ENCODE measurements at regions not wholly inside any gene's neighbourhood (a gene's known extent, or its start where the extent isn't known, plus 50 kb on each side); places are given as distances from the start of the nearest gene placed in this dataset.

DNA sequence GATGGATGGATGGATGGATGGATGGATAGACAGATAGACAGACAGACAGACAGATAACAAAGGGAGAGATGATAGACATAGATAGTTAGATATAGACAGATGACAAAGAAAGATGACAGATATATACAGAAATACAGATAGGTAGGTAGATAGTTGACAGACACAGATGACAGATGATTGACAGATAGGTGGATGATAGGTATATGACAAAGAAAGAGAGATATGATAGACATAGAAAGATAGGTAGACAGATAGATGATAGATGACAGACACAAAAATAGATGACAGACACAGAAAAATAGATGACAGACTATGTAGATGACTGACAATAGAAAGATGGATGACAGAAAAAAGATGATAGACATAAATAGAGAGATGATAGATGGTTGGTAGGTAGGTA, 200.0 kb upstream of the TAS2R1 start:
- Histone ChIP-seq H3K27me3 (ENCODE audit: insufficient read depth, low read length) (no peaks in the 10 kb centered on the region), H4K20me1 (ENCODE audit: insufficient read depth) (no peaks in the 10 kb centered on the region), H2AFZ (ENCODE audit: low read depth, low read length, poor library complexity, severe bottlenecking) (no peak overlapping the region), H3K4me2 (ENCODE audit: low read length) (no peak overlapping the region), H3K4me3 (replicated peaks in 1 of 2; ENCODE audit: low read depth in 1 of 2, low read length in 2 of 2) (no peak overlapping the region), H3K79me2 (ENCODE audit: insufficient read depth, low read length) (no peaks in the 10 kb centered on the region), H3K27ac (ENCODE audit: low read depth, low read length) (no peak overlapping the region), H3K9ac (ENCODE audit: low read length) (no peak overlapping the region), H3K9me2 (ENCODE audit: insufficient read depth) (no peaks in the 10 kb centered on the region), H3K9me3 (ENCODE audit: control insufficient read depth in 1 of 2, insufficient read depth in 1 of 2, low read depth in 1 of 2, low read length in 2 of 2) (no peaks in the 10 kb centered on the region), H3K36me3 (ENCODE audit: control insufficient read depth in 1 of 2, insufficient read depth in 2 of 2, low read length in 2 of 2) (no peaks in the 10 kb centered on the region), H3K4me1 (ENCODE audit: control insufficient read depth in 1 of 2, insufficient read depth in 2 of 2, low read length in 2 of 2) (no peaks in the 10 kb centered on the region)
- ATAC-seq = no peak
- ChIA-PET RAD21 (ENCODE audit: low non-redundant PET in 1 of 2, low total read pairs in 2 of 2, uncharacterized antibody in 2 of 2, unreplicated experiment in 2 of 2) (no interaction called here), CTCF (no interaction called here), POLR2A (no interaction called here)
- BruUV-seq (replicated peaks) = no TSS peak
- TF ChIP-seq SRF (IDR thresholded peaks at IDR 0.05; ENCODE audit: low read depth) = no peak
- no peak for TF ChIP-seq YY1 (IDR thresholded peaks at IDR 0.05; ENCODE audit: extremely low read depth, insufficient replicate concordance, low read depth, low read length)
- TF ChIP-seq SIN3A (IDR thresholded peaks at IDR 0.05; ENCODE audit: low read depth) = no peak
- no peak for TF ChIP-seq ELF1 (IDR thresholded peaks at IDR 0.05; ENCODE audit: borderline replicate concordance, low read depth)
- no peak for TF ChIP-seq CBX3 (IDR thresholded peaks at IDR 0.05; ENCODE audit: low read depth)
- TF ChIP-seq POLR2A (IDR thresholded peaks at IDR 0.05; ENCODE audit: borderline replicate concordance, extremely low read depth, insufficient read depth, insufficient read length) = no peak
- TF ChIP-seq MAX (IDR thresholded peaks at IDR 0.05) = no peak
- TF ChIP-seq CEBPB (IDR thresholded peaks at IDR 0.05; ENCODE audit: low read depth) = no peak
- TF ChIP-seq CTCF (IDR thresholded peaks at IDR 0.05 in 2 of 3, conservative IDR thresholded peaks at IDR 0.05 in 1 of 3; ENCODE audit: borderline replicate concordance in 1 of 3, insufficient read depth in 1 of 3, low read depth in 2 of 3, low read length in 2 of 3) = no peak
- no peak for TF ChIP-seq SP1 (IDR thresholded peaks at IDR 0.05; ENCODE audit: low read depth)
- no peak for TF ChIP-seq ZBTB33 (IDR thresholded peaks at IDR 0.05; ENCODE audit: extremely low read depth, insufficient replicate concordance, low read length)
- TF ChIP-seq TCF7L2 (IDR thresholded peaks at IDR 0.05; ENCODE audit: borderline replicate concordance, extremely low read depth, insufficient read depth, insufficient read length) = no peak
- intact Hi-C loops (cut with micrococcal nuclease) = no loop called here
- no peak for DNase-seq (ENCODE audit: low read depth, low spot score)
